Neural cell (in vitro differentiated cells): ENCODE measurements at regions not wholly inside any gene's neighbourhood (a gene's known extent, or its start where the extent isn't known, plus 50 kb on each side); places are given as distances from the start of the nearest gene placed in this dataset.

Experiments used
- H2AFZ ChIP-seq: fragments of 200-600, 300-800 bp; sonication (generic), shearing (Covaris generic); 2 replicates; pipeline ENCODE4 v1.6.0; 2014; ENCODE audit warnings: low read depth, mild to moderate bottlenecking, antibody characterized with exemption, low read length, moderate library complexity
- H3F3A ChIP-seq: fragments of 200-600 bp; shearing (Covaris generic); 2 replicates; pipeline ENCODE4 v1.6.1; 2016; ENCODE audit warnings: mild to moderate bottlenecking, moderate library complexity, mixed read lengths, antibody characterized with exemption, low read length; ENCODE audit not compliant: insufficient read depth, poor library complexity, severe bottlenecking
- H3K27ac ChIP-seq: fragments of 200-600, 300-800 bp; sonication (generic), shearing (Covaris generic); 2 replicates; pipeline ENCODE4 v1.5.1; 2014; ENCODE audit warnings: mild to moderate bottlenecking, low read length, moderate library complexity
- H3K27me3 ChIP-seq: fragments of 300-800, 200-600 bp; sonication (generic), shearing (Covaris generic); 2 replicates; pipeline ENCODE4 v1.6.0; 2014; ENCODE audit warnings: mild to moderate bottlenecking, low read depth, low read length, moderate library complexity; ENCODE audit not compliant: insufficient read depth
- H3K36me3 ChIP-seq: fragments of 300-800, 200-600 bp; sonication (generic), shearing (Covaris generic); 2 replicates; pipeline ENCODE4 v1.5.1; 2014; ENCODE audit warnings: mild to moderate bottlenecking, antibody characterized with exemption, low read length, moderate library complexity; ENCODE audit not compliant: insufficient read depth
- H3K4me2 ChIP-seq: fragments of 300-800, 200-600 bp; sonication (generic), shearing (Covaris generic); 2 replicates; pipeline ENCODE4 v1.6.0; 2014; ENCODE audit warnings: mild to moderate bottlenecking, low read length
- H3K4me3 ChIP-seq: fragments of 300-800, 200-600 bp; sonication (generic), shearing (Covaris generic); 2 replicates; pipeline ENCODE4 v1.5.1; 2014; ENCODE audit warnings: mild to moderate bottlenecking, low read length, moderate library complexity
- H3K79me2 ChIP-seq: fragments of 200-600 bp; shearing (Covaris generic); replicated peaks from 2 replicates; pipeline ENCODE4 v1.6.0; 2014; ENCODE audit warnings: mild to moderate bottlenecking, low read length, moderate library complexity; ENCODE audit not compliant: insufficient read depth
- H3K9ac ChIP-seq: fragments of 300-800, 200-600 bp; sonication (generic), shearing (Covaris generic); 2 replicates; pipeline ENCODE4 v1.6.1; 2016; ENCODE audit warnings: mild to moderate bottlenecking, low read length, mixed read lengths
- H3K9me2 ChIP-seq: fragments of 200-600 bp; shearing (Covaris generic); 2 replicates; pipeline ENCODE4 v1.6.1; 2016; ENCODE audit warnings: mild to moderate bottlenecking, low read length, mixed read lengths; ENCODE audit not compliant: insufficient read depth
- H3K9me3 ChIP-seq: fragments of 200-600, 300-800 bp; sonication (generic), shearing (Covaris generic); 2 replicates; pipeline ENCODE4 v1.6.1; 2016; ENCODE audit warnings: mild to moderate bottlenecking, mixed run types, low read length, moderate library complexity, mixed read lengths
- H4K20me1 ChIP-seq: fragments of 200-600 bp; shearing (Covaris generic); 2 replicates; pipeline ENCODE4 v1.6.1; 2016; ENCODE audit warnings: mild to moderate bottlenecking, mixed run types; ENCODE audit not compliant: insufficient read depth
- EP300 ChIP-seq: fragments of 450-650 bp; conservative IDR thresholded peaks from 2 replicates; pipeline ENCODE4 v1.6.1; 2014; ENCODE audit warnings: antibody characterized with exemption, mild to moderate bottlenecking, moderate library complexity; ENCODE audit not compliant: poor library complexity, severe bottlenecking
- EZH2 ChIP-seq: fragments of 200-600, 300-800 bp; shearing (Covaris generic), sonication (generic); IDR thresholded peaks from 2 replicates; pipeline ENCODE4 v1.6.1; 2014; ENCODE audit warnings: antibody characterized with exemption, low read length, borderline replicate concordance, mild to moderate bottlenecking; ENCODE audit not compliant: insufficient read depth, poor library complexity, severe bottlenecking
- MXI1 ChIP-seq: fragments of 450-650 bp; conservative IDR thresholded peaks from 2 replicates; pipeline ENCODE4 v1.6.1; 2014; ENCODE audit warnings: antibody characterized with exemption, mild to moderate bottlenecking; ENCODE audit not compliant: poor library complexity, severe bottlenecking
- POLR2AphosphoS5 ChIP-seq: IDR thresholded peaks from 2 replicates; pipeline ENCODE4 v1.6.1; 2012
- RAD21 ChIP-seq: fragments of 450-650 bp; conservative IDR thresholded peaks from 2 replicates; pipeline ENCODE4 v1.6.1; 2014; ENCODE audit warnings: antibody characterized with exemption, mild to moderate bottlenecking, moderate library complexity
- SMC3 ChIP-seq: fragments of 450-650 bp; conservative IDR thresholded peaks from 2 replicates; pipeline ENCODE4 v1.6.1; 2014; ENCODE audit warnings: antibody characterized with exemption, mild to moderate bottlenecking, moderate library complexity; ENCODE audit not compliant: poor library complexity
- TAF1 ChIP-seq: IDR thresholded peaks from 2 replicates; pipeline ENCODE4 v1.6.1; 2012; ENCODE audit warnings: low read depth
- TF ChIP-seq, protein P1 (sequence below): IDR thresholded peaks from 2 replicates; pipeline ENCODE4 v1.6.1; 2012; ENCODE audit warnings: borderline replicate concordance
- TF ChIP-seq, protein P2 (sequence below): fragments of 450-650 bp; IDR thresholded peaks from 2 replicates; pipeline ENCODE4 v1.5.1; 2014; ENCODE audit warnings: antibody characterized with exemption, mild to moderate bottlenecking, moderate library complexity; ENCODE audit not compliant: poor library complexity, severe bottlenecking

DNA sequence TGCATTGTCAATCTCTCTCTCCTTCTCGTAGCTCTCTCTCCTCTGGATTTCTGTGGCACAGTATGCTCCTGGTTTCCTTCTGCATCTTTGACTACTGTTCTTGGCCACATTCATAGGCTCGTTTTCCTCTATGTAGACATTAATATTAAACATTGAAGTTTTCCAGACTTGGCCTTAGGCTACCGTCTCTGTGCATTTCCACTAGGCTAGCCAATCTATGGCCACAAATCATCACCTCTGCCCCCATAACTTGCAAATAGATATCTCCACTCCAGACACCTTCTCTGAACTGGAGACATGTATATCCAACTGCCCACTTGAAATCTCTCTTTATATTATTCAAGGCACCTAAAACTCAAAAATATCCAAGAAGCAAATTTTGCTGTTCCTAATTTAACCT, 768.5 kb downstream of the TSN start:
- TF ChIP-seq EP300 (no peak), RAD21 (no peak), EZH2 (no peak), MXI1 (no peak), TAF1 (no peak)
- TF ChIP-seq, protein P1, sequence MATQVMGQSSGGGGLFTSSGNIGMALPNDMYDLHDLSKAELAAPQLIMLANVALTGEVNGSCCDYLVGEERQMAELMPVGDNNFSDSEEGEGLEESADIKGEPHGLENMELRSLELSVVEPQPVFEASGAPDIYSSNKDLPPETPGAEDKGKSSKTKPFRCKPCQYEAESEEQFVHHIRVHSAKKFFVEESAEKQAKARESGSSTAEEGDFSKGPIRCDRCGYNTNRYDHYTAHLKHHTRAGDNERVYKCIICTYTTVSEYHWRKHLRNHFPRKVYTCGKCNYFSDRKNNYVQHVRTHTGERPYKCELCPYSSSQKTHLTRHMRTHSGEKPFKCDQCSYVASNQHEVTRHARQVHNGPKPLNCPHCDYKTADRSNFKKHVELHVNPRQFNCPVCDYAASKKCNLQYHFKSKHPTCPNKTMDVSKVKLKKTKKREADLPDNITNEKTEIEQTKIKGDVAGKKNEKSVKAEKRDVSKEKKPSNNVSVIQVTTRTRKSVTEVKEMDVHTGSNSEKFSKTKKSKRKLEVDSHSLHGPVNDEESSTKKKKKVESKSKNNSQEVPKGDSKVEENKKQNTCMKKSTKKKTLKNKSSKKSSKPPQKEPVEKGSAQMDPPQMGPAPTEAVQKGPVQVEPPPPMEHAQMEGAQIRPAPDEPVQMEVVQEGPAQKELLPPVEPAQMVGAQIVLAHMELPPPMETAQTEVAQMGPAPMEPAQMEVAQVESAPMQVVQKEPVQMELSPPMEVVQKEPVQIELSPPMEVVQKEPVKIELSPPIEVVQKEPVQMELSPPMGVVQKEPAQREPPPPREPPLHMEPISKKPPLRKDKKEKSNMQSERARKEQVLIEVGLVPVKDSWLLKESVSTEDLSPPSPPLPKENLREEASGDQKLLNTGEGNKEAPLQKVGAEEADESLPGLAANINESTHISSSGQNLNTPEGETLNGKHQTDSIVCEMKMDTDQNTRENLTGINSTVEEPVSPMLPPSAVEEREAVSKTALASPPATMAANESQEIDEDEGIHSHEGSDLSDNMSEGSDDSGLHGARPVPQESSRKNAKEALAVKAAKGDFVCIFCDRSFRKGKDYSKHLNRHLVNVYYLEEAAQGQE: no peak
- no peaks in the 10 kb centered on the region for H3K79me2 ChIP-seq

DNA sequence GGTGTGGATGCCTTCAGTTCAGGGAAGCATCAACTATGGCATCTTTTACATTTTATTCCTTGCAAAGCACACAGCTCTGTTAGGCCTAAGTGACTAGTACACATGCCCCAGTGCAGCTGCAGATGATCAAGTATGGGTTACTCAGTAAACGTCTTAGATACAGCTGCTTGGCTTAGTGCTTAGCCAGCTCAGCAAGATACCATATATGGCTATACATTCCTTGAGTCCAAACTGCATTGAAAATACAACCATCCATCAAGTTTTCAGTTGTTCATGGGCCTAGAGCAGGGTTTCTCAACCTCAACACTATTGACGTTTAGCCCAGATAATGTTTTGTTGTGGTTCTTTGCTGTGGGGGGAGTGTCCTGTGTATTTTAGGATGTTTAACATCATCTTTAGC, 769.9 kb downstream of the TSN start:
- no peaks in the 10 kb centered on the region for H3K9me2 ChIP-seq
- no peak overlapping the region for H3K27ac ChIP-seq
- H3K9ac ChIP-seq: no peak overlapping the region
- no peak overlapping the region for H3K4me2 ChIP-seq
- no peak overlapping the region for H2AFZ ChIP-seq
- H3K36me3 ChIP-seq: no peaks in the 10 kb centered on the region
- no peaks in the 10 kb centered on the region for H3K9me3 ChIP-seq
- H3K4me3 ChIP-seq: no peak overlapping the region
- H3K79me2 ChIP-seq: no peaks in the 10 kb centered on the region
- H3F3A ChIP-seq: no peaks in the 10 kb centered on the region
- TF ChIP-seq TAF1: no peak
- TF ChIP-seq, protein P2, sequence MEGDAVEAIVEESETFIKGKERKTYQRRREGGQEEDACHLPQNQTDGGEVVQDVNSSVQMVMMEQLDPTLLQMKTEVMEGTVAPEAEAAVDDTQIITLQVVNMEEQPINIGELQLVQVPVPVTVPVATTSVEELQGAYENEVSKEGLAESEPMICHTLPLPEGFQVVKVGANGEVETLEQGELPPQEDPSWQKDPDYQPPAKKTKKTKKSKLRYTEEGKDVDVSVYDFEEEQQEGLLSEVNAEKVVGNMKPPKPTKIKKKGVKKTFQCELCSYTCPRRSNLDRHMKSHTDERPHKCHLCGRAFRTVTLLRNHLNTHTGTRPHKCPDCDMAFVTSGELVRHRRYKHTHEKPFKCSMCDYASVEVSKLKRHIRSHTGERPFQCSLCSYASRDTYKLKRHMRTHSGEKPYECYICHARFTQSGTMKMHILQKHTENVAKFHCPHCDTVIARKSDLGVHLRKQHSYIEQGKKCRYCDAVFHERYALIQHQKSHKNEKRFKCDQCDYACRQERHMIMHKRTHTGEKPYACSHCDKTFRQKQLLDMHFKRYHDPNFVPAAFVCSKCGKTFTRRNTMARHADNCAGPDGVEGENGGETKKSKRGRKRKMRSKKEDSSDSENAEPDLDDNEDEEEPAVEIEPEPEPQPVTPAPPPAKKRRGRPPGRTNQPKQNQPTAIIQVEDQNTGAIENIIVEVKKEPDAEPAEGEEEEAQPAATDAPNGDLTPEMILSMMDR: no peak
- no peak for TF ChIP-seq SMC3
- TF ChIP-seq POLR2AphosphoS5: no peak
- TF ChIP-seq, protein P1: no peak
- no peak for TF ChIP-seq EZH2
- no peak for TF ChIP-seq EP300
- TF ChIP-seq RAD21: no peak
- no peak for TF ChIP-seq MXI1
- H3K27me3 ChIP-seq: no peaks in the 10 kb centered on the region
- H4K20me1 ChIP-seq: no peaks in the 10 kb centered on the region

More for the DNA sequence above, 768.5 kb downstream of the TSN start:
- Histone ChIP-seq H3K27ac (no peak overlapping the region), H3K9me3 (no peaks in the 10 kb centered on the region), H3K4me2 (no peak overlapping the region), H2AFZ (no peak overlapping the region), H3F3A (no peaks in the 10 kb centered on the region), H4K20me1 (no peaks in the 10 kb centered on the region), H3K36me3 (no peaks in the 10 kb centered on the region), H3K9ac (no peak overlapping the region), H3K27me3 (no peaks in the 10 kb centered on the region), H3K4me3 (no peak overlapping the region), H3K9me2 (no peaks in the 10 kb centered on the region)
